Activated CD4-positive, alpha-beta T cell treated with anti-CD3 and anti-CD28 coated beads for 48 hours (primary cell): ENCODE measurements at regions not wholly inside any gene's neighbourhood (a gene's known extent, or its start where the extent isn't known, plus 50 kb on each side); places are given as distances from the start of the nearest gene placed in this dataset.

Experiments used
- DNase-seq: peaks from one replicate; pipeline ENCODE4 v3.0.0-alpha.2; 2020

GRCh38 chr18:41617647-41618046 is 337.4 kb upstream of the PIK3C3 start:
- DNase-seq, result no peak

GRCh38 chr18:41613003-41613609 is 341.9 kb upstream of the PIK3C3 start:
- DNase-seq, result no peak

GRCh38 chr18:41604964-41605363 is 350.1 kb upstream of the PIK3C3 start:
- DNase-seq, result no peak

GRCh38 chr18:41602034-41602433 is 353.0 kb upstream of the PIK3C3 start:
- no peak for DNase-seq

GRCh38 chr18:41600693-41601391 is 354.2 kb upstream of the PIK3C3 start:
- no peak for DNase-seq

GRCh38 chr18:41599466-41599865 is 355.6 kb upstream of the PIK3C3 start:
- no peak for DNase-seq

GRCh38 chr18:41594582-41594981 is 360.5 kb upstream of the PIK3C3 start:
- DNase-seq, result no peak

GRCh38 chr18:41593171-41593675 is 361.8 kb upstream of the PIK3C3 start:
- no peak for DNase-seq

- no peak for DNase-seq
These were observed 367.1 kb upstream of the PIK3C3 start for GRCh38 chr18:41587976-41588375.

- no peak for DNase-seq
These were observed 369.5 kb upstream of the PIK3C3 start for GRCh38 chr18:41585512-41585911.

GRCh38 chr18:41579185-41579584 is 375.8 kb upstream of the PIK3C3 start:
- DNase-seq, result no peak

- no peak for DNase-seq
These were observed 377.5 kb upstream of the PIK3C3 start for GRCh38 chr18:41577529-41577928.

GRCh38 chr18:41576643-41577042 is 378.4 kb upstream of the PIK3C3 start:
- DNase-seq, result no peak

- DNase-seq, result no peak
These were observed 385.2 kb upstream of the PIK3C3 start for GRCh38 chr18:41569867-41570266.

GRCh38 chr18:41561961-41562360 is 393.1 kb upstream of the PIK3C3 start:
- no peak for DNase-seq

- DNase-seq, result no peak
These were observed 396.3 kb upstream of the PIK3C3 start for GRCh38 chr18:41558715-41559114.

- no peak for DNase-seq
These were observed 401.3 kb upstream of the PIK3C3 start for GRCh38 chr18:41553716-41554115.

- DNase-seq, result no peak
These were observed 406.3 kb upstream of the PIK3C3 start for GRCh38 chr18:41548521-41549260.

- no peak for DNase-seq
These were observed 409.7 kb upstream of the PIK3C3 start for GRCh38 chr18:41545091-41545888.

GRCh38 chr18:41543815-41544214 is 411.2 kb upstream of the PIK3C3 start:
- no peak for DNase-seq

GRCh38 chr18:41540237-41540871 is 414.7 kb upstream of the PIK3C3 start:
- DNase-seq, result no peak

- no peak for DNase-seq
These were observed 416.3 kb upstream of the PIK3C3 start for GRCh38 chr18:41538751-41539150.

- no peak for DNase-seq
These were observed 417.4 kb upstream of the PIK3C3 start for GRCh38 chr18:41537666-41538065.
